ENCODE measurements at regions not wholly inside any gene's neighbourhood (a gene's known extent, or its start where the extent isn't known, plus 50 kb on each side); places are given as distances from the start of the nearest gene placed in this dataset.

DNA sequence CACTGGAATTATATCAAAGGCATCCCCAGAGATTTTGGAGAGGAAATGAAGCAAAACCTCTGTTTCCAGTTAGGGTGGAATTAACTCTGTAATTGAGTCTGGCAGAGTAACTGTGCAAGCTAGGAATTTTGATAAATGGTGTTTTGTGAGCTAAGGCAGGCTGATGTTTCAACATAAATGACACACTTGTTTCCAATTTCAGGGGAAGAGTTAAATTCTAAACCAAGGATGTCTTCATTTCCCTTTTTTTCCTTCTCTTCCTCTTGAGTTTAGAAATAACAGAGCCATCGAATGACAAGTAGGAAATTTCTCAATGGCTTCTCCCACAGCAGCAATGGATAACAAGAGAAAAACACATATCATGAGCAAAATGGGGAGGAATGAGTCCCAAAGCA, 131.2 kb downstream of the IRS2 start:
- H3K4me1 Mint-ChIP-seq (ENCODE audit: unreplicated experiment), result peaks cover 27% of the 10 kb centered on the region
- TF ChIP-seq, protein P1, sequence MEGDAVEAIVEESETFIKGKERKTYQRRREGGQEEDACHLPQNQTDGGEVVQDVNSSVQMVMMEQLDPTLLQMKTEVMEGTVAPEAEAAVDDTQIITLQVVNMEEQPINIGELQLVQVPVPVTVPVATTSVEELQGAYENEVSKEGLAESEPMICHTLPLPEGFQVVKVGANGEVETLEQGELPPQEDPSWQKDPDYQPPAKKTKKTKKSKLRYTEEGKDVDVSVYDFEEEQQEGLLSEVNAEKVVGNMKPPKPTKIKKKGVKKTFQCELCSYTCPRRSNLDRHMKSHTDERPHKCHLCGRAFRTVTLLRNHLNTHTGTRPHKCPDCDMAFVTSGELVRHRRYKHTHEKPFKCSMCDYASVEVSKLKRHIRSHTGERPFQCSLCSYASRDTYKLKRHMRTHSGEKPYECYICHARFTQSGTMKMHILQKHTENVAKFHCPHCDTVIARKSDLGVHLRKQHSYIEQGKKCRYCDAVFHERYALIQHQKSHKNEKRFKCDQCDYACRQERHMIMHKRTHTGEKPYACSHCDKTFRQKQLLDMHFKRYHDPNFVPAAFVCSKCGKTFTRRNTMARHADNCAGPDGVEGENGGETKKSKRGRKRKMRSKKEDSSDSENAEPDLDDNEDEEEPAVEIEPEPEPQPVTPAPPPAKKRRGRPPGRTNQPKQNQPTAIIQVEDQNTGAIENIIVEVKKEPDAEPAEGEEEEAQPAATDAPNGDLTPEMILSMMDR (conservative IDR thresholded peaks at IDR 0.05), result no peak
- no peak overlapping the region for H3K4me3 Mint-ChIP-seq
- no peaks in the 10 kb centered on the region for H3K27me3 Mint-ChIP-seq
- H3K27ac Mint-ChIP-seq, result no peak overlapping the region
- H3K9me3 Mint-ChIP-seq, result no peaks in the 10 kb centered on the region
- H3K36me3 Mint-ChIP-seq, result no peaks in the 10 kb centered on the region
- DNase-seq (ENCODE audit: extremely low spot score, unreplicated experiment), result no peak

DNA sequence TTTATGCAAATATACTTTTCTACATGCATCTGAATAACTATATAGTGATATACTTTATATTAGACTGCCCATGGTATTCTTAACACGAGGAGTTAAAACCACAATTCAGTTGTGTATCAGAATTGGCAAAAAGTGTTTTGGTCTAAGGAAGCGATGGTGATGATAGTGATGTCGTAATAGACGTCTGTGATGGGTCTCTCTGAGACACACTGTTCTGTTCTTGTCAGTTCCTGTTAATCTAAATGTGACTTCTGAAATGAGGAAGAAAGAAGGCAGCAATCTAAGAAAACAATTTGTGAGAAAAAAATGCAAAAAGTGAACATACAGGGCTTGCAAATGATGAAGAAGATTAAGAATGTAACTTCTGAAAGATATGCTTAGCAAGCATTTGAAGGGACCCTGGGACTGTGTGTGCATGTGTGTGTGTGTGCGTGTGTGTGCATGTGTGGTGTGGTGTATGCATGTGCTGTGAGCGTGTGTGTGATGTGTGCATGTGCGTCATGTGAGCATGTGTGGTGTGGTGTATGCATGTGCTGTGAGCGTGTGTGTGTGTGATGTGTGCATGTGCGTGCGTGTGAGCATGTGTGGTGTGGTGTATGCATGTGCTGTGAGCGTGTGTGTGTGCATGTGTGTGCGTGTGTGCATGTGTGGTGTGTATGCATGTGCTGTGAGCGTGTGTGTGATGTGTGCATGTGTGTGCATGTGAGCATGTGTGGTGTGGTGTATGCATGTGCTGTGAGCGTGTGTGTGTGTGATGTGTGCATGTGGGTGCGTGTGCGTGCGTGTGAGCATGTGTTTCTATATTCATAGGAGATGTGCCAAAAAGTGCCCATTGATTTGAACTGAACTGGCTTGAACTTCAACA, 131.8 kb downstream of the IRS2 start:
- no peak overlapping the region for H3K27ac Mint-ChIP-seq
- H3K36me3 Mint-ChIP-seq, result no peaks in the 10 kb centered on the region

DNA sequence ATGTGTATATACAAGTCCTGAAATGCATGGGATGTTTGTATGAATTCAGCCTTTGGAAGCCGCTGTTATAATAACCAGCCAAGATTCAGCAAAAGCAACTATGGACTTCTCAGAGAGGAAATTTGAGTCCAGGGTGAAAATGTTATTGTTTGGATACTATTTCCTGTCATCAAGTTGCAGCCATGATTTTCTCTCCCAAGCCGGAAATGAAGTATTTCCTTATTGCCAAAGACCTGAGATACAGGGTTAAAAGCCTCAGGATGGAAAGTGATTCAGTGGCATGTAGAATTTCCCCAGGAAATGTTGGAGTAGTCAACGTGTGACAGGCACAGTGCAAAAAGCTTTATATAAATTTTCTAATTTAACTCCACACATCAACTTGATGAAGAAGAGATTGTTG, 133.9 kb downstream of the IRS2 start:
- no peaks in the 10 kb centered on the region for H3K9me3 Mint-ChIP-seq
- H3K4me1 Mint-ChIP-seq (ENCODE audit: unreplicated experiment), result peaks cover 27% of the 10 kb centered on the region
- no peak for DNase-seq (ENCODE audit: extremely low spot score, unreplicated experiment)
- no peaks in the 10 kb centered on the region for H3K36me3 Mint-ChIP-seq
- H3K27ac Mint-ChIP-seq, result no peak overlapping the region
- H3K4me3 Mint-ChIP-seq, result no peak overlapping the region
- TF ChIP-seq, protein P1 (conservative IDR thresholded peaks at IDR 0.05), result no peak
- H3K27me3 Mint-ChIP-seq, result no peaks in the 10 kb centered on the region

More for the DNA sequence above, 131.8 kb downstream of the IRS2 start:
- TF ChIP-seq, protein P1 (conservative IDR thresholded peaks at IDR 0.05), result no peak
- Mint-ChIP-seq H3K9me3 (no peaks in the 10 kb centered on the region), H3K27me3 (no peaks in the 10 kb centered on the region), H3K4me1 (ENCODE audit: unreplicated experiment) (peaks cover 27% of the 10 kb centered on the region), H3K4me3 (no peak overlapping the region)
- no peak for DNase-seq (ENCODE audit: extremely low spot score, unreplicated experiment)

DNA sequence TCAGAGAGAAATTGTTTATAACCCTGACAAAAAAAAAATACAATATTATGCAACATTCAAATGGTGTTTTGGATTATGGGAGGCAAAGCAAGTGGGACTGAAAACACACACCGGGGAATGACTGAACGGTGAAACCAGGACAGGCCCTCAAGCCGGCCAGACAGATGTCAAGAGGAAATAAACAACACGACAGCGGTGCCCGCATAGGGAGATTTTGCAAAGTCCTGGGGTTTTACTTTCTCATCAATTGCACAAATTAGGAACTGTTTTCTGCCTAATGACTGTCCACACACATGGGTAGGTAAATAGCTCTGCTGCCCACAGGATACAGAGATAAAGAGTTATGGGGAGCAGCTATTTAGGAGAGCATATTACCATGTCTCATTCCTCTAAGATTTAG, 134.5 kb downstream of the IRS2 start:
- Mint-ChIP-seq H3K4me1 (ENCODE audit: unreplicated experiment) (peaks cover 27% of the 10 kb centered on the region), H3K4me3 (no peak overlapping the region), H3K36me3 (no peaks in the 10 kb centered on the region), H3K27me3 (no peaks in the 10 kb centered on the region), H3K9me3 (no peaks in the 10 kb centered on the region), H3K27ac (no peak overlapping the region)
- TF ChIP-seq, protein P1 (conservative IDR thresholded peaks at IDR 0.05), result no peak
- DNase-seq (ENCODE audit: extremely low spot score, unreplicated experiment), result no peak

DNA sequence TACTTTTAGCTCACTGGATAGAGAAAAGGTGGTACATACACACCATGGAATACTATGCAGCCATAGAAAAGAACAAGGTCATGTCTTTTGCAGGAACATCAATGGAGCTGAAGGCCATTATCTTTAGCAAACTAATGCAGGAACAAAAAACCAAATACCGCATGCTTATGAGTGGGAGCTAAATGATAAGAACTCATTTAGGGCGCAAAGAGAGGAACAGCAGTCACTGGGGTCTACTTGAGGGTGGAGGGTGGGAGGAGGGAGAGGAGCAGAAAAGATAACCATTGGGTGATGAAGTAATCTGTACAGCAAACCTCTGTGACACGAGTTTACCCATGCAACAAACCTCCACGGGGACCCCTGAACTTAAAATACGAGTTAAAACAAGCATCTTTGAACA, 135.1 kb downstream of the IRS2 start:
- Mint-ChIP-seq H3K4me1 (ENCODE audit: unreplicated experiment) (peaks cover 31% of the 10 kb centered on the region), H3K27ac (no peak overlapping the region), H3K9me3 (no peaks in the 10 kb centered on the region), H3K27me3 (no peaks in the 10 kb centered on the region), H3K4me3 (no peak overlapping the region), H3K36me3 (no peaks in the 10 kb centered on the region)
- DNase-seq (ENCODE audit: extremely low spot score, unreplicated experiment), result no peak
- TF ChIP-seq, protein P1 (conservative IDR thresholded peaks at IDR 0.05), result no peak

Measured in type B pancreatic cell (in vitro differentiated cells).